H1 (cell line): ENCODE measurements at regions not wholly inside any gene's neighbourhood (a gene's known extent, or its start where the extent isn't known, plus 50 kb on each side); places are given as distances from the start of the nearest gene placed in this dataset.

ENCODE experiments used
- CTCF ChIA-PET: fragments of 300-600 bp; sonication (Branson Sonifier 250); formaldehyde crosslinking; loops from one replicate; lab custom pipeline; 2021; ENCODE audit not compliant: partially characterized antibody; lab: Charles Lee
- POLR2A ChIA-PET: fragments of 300-600 bp; sonication (Branson Sonifier 250); formaldehyde crosslinking; loops from one replicate; lab custom pipeline; 2021; ENCODE audit warnings: inconsistent platforms; ENCODE audit not compliant: partially characterized antibody; lab: Charles Lee
- DNase-seq, 2 experiments: peaks; one replicate each; pipeline versions ENCODE4 v3.0.0 to v3.0.0-alpha.2; 2010 to 2022; ENCODE audit warnings: low spot score in 2 of 2, low read depth in 1 of 2, mixed read lengths in 1 of 2
- FAIRE-seq: peaks from 2 replicates; lab custom pipeline; 2011; peaks lifted over from hg19 to GRCh38; lab: Jason Lieb, UNC
- H2AFZ ChIP-seq: 2 replicates; pipeline ENCODE4 v1.8.1; 2012; ENCODE audit warnings: low read length, inconsistent platforms
- H2AK5ac ChIP-seq: 2 replicates; pipeline ENCODE4 v1.6.1; 2013; ENCODE audit warnings: low read depth, low read length
- H2BK120ac ChIP-seq: replicated peaks from 2 replicates; pipeline ENCODE3; 2013; ENCODE audit warnings: low read depth, low read length, inconsistent platforms
- H2BK12ac ChIP-seq: 2 replicates; pipeline ENCODE4 v1.6.1; 2013; ENCODE audit warnings: low read depth, low read length
- H2BK15ac ChIP-seq: 2 replicates; pipeline ENCODE4 v1.6.1; 2013; ENCODE audit warnings: low read length
- H2BK20ac ChIP-seq: 2 replicates; pipeline ENCODE4 v1.6.1; 2013; ENCODE audit warnings: low read length
- H2BK5ac ChIP-seq: 2 replicates; pipeline ENCODE4 v1.6.1; 2013; ENCODE audit warnings: low read depth, low read length
- H3K14ac ChIP-seq: 2 replicates; pipeline ENCODE4 v1.6.1; 2013; ENCODE audit warnings: inconsistent platforms; ENCODE audit not compliant: insufficient read length
- H3K18ac ChIP-seq: 2 replicates; pipeline ENCODE4 v1.6.1; 2013; ENCODE audit warnings: low read length; ENCODE audit errors: extremely low read depth
- H3K23ac ChIP-seq: 2 replicates; pipeline ENCODE4 v1.6.1; 2013; ENCODE audit warnings: inconsistent platforms; ENCODE audit not compliant: insufficient read length
- H3K23me2 ChIP-seq: 2 replicates; pipeline ENCODE4 v1.6.1; 2013; ENCODE audit warnings: low read depth, low read length
- H3K27ac ChIP-seq: 2 replicates; pipeline ENCODE4 v1.6.1; 2011; ENCODE audit warnings: low read depth, low read length, inconsistent platforms
- H3K27me3 ChIP-seq, 4 experiments: replicated peaks in 1 of 4; 1 replicate in 1 of 4; 2 replicates in 3 of 4; pipeline versions ENCODE4 v1.6.1 to v1.8.1; 2011 to 2013; ENCODE audit warnings: low read length in 3 of 4, mild to moderate bottlenecking in 3 of 4, inconsistent platforms in 2 of 4, mixed read lengths in 2 of 4, moderate library complexity in 1 of 4; ENCODE audit not compliant: control insufficient read depth in 3 of 4, insufficient read depth in 3 of 4; ENCODE audit errors: extremely low read depth in 1 of 4
- H3K36me3 ChIP-seq, 4 experiments: 2 replicates each; pipeline versions ENCODE4 v1.6.1 to v1.8.1; 2011 to 2013; ENCODE audit warnings: mild to moderate bottlenecking in 4 of 4, low read length in 3 of 4, moderate library complexity in 2 of 4, control low read depth in 1 of 4, inconsistent platforms in 1 of 4; ENCODE audit not compliant: insufficient read depth in 4 of 4, control insufficient read depth in 2 of 4
- H3K4ac ChIP-seq: replicated peaks from 2 replicates; pipeline ENCODE3; 2013; ENCODE audit warnings: low read length, low read depth, mixed read lengths, inconsistent platforms; ENCODE audit not compliant: insufficient read length
- H3K4me1 ChIP-seq, 4 experiments: replicated peaks in 1 of 4; 1 replicate in 1 of 4; 2 replicates in 3 of 4; pipeline versions ENCODE4 v1.6.1 to v1.8.1; 2011 to 2013; ENCODE audit warnings: low read length in 3 of 4, inconsistent platforms in 2 of 4, mixed read lengths in 1 of 4; ENCODE audit not compliant: insufficient read depth in 4 of 4, control insufficient read depth in 3 of 4
- H3K4me2 ChIP-seq, 2 experiments: 2 replicates each; pipeline versions ENCODE4 v1.6.1 to v1.8.1; 2011 to 2013; ENCODE audit warnings: low read depth in 2 of 2, low read length in 2 of 2, control low read depth in 1 of 2, inconsistent platforms in 1 of 2, mild to moderate bottlenecking in 1 of 2; ENCODE audit not compliant: insufficient read depth in 1 of 2
- H3K4me3 ChIP-seq, 4 experiments: fragments of 200-600, 300-600 bp in 1 of 4; sonication (generic), shearing (Covaris generic), sonication (Bioruptor Twin) in 1 of 4; 2 replicates each; pipeline versions ENCODE4 v1.5.1 to v1.8.1; 2011 to 2016; ENCODE audit warnings: low read length in 4 of 4, low read depth in 3 of 4, control low read depth in 2 of 4, inconsistent platforms in 2 of 4, mild to moderate bottlenecking in 2 of 4, mixed read lengths in 1 of 4, moderate library complexity in 1 of 4; ENCODE audit not compliant: insufficient read depth in 2 of 4; ENCODE audit errors: extremely low read depth in 1 of 4
- H3K56ac ChIP-seq: replicated peaks from 2 replicates; pipeline ENCODE3; 2013; ENCODE audit warnings: low read depth, mild to moderate bottlenecking, mixed read lengths, low read length, inconsistent platforms; ENCODE audit not compliant: insufficient read length
- H3K79me1 ChIP-seq: 2 replicates; pipeline ENCODE4 v1.6.1; 2013; ENCODE audit warnings: low read depth, low read length, control low read depth
- H3K79me2 ChIP-seq, 2 experiments: 2 replicates each; pipeline versions ENCODE4 v1.6.1 to v1.8.1; 2012 to 2013; ENCODE audit warnings: low read length in 2 of 2, mild to moderate bottlenecking in 2 of 2, inconsistent platforms in 1 of 2; ENCODE audit not compliant: insufficient read depth in 2 of 2, control insufficient read depth in 1 of 2
- H3K9ac ChIP-seq, 4 experiments: replicated peaks in 1 of 4; 1 replicate in 1 of 4; 2 replicates in 3 of 4; pipeline versions ENCODE4 v1.6.1 to v1.8.1; 2011 to 2013; ENCODE audit warnings: low read depth in 3 of 4, low read length in 3 of 4, control low read depth in 2 of 4, mild to moderate bottlenecking in 2 of 4, moderate library complexity in 2 of 4, inconsistent platforms in 1 of 4; ENCODE audit errors: extremely low read depth in 1 of 4
- H3K9me3 ChIP-seq, 2 experiments: 2 replicates each; pipeline versions ENCODE4 v1.6.1 to v1.8.1; 2012 to 2013; ENCODE audit warnings: mild to moderate bottlenecking in 2 of 2, moderate library complexity in 2 of 2, control low read depth in 1 of 2, inconsistent platforms in 1 of 2, low read depth in 1 of 2, low read length in 1 of 2, mixed read lengths in 1 of 2; ENCODE audit not compliant: insufficient read depth in 2 of 2
- H4K20me1 ChIP-seq, 2 experiments: replicated peaks in 1 of 2; 2 replicates each; pipeline versions ENCODE3 to v1.8.1; 2011 to 2013; ENCODE audit warnings: inconsistent platforms in 2 of 2, low read length in 2 of 2, mild to moderate bottlenecking in 1 of 2; ENCODE audit not compliant: insufficient read depth in 2 of 2, control insufficient read depth in 1 of 2
- H4K5ac ChIP-seq: 2 replicates; pipeline ENCODE4 v1.6.1; 2013; ENCODE audit warnings: low read length, low read depth, mixed read lengths, inconsistent platforms; ENCODE audit not compliant: insufficient read length
- H4K8ac ChIP-seq: 2 replicates; pipeline ENCODE4 v1.8.0; 2013; ENCODE audit warnings: mild to moderate bottlenecking, moderate library complexity, low read length, inconsistent platforms; ENCODE audit not compliant: insufficient read depth; ENCODE audit errors: extremely low read depth
- H4K91ac ChIP-seq: replicated peaks from 2 replicates; pipeline ENCODE3; 2013; ENCODE audit warnings: low read length, mixed read lengths, inconsistent platforms; ENCODE audit not compliant: insufficient read length
- ASH2L ChIP-seq: fragments of 200-600, 300-600 bp; sonication (generic); IDR thresholded peaks from one replicate; pipeline ENCODE4 v1.7.1; 2017; ENCODE audit warnings: low read length
- BCL11A ChIP-seq, 2 experiments: IDR thresholded peaks; one replicate each; pipeline ENCODE4 v1.6.1; 2011; ENCODE audit warnings: low read depth in 2 of 2, low read length in 2 of 2, mild to moderate bottlenecking in 2 of 2
- FOSL1 ChIP-seq: IDR thresholded peaks from 2 replicates; pipeline ENCODE4 v1.6.1; 2011; ENCODE audit warnings: mild to moderate bottlenecking, low read depth, low read length, moderate library complexity; ENCODE audit not compliant: insufficient read depth
- HDAC2 ChIP-seq, 2 experiments: fragments of 300-600 bp in 1 of 2; sonication (generic) in 1 of 2; IDR thresholded peaks; 2 replicates each; pipeline ENCODE4 v1.6.1; 2011 to 2012; ENCODE audit warnings: low read depth in 2 of 2, low read length in 2 of 2, mild to moderate bottlenecking in 2 of 2, moderate library complexity in 2 of 2, borderline replicate concordance in 1 of 2, inconsistent platforms in 1 of 2
- KDM5A ChIP-seq: fragments of 200-600 bp; IDR thresholded peaks from 2 replicates; pipeline ENCODE4 v1.7.1; 2012; ENCODE audit warnings: mild to moderate bottlenecking, low read length, inconsistent platforms, mixed read lengths
- MAFK ChIP-seq: IDR thresholded peaks from 2 replicates; pipeline ENCODE4 v1.6.1; 2012; ENCODE audit warnings: low read depth, mild to moderate bottlenecking, improper control_type of control experiment, low read length
- RAD21 ChIP-seq, 2 experiments: IDR thresholded peaks in 1 of 2; conservative IDR thresholded peaks in 1 of 2; 2 replicates each; pipeline ENCODE4 v1.6.1; 2011; ENCODE audit warnings: low read depth in 2 of 2, low read length in 2 of 2, improper control_type of control experiment in 1 of 2, inconsistent platforms in 1 of 2, mild to moderate bottlenecking in 1 of 2, moderate library complexity in 1 of 2
- SIRT6 ChIP-seq: IDR thresholded peaks from one replicate; pipeline ENCODE4 v1.7.1; 2012; ENCODE audit warnings: low read length, inconsistent platforms
- SUZ12 ChIP-seq: fragments of 200-600 bp; sonication (generic); IDR thresholded peaks from 2 replicates; pipeline ENCODE4 v1.6.1; 2012; ENCODE audit warnings: mild to moderate bottlenecking, inconsistent platforms, low read length, moderate library complexity, mixed read lengths
- TAF7 ChIP-seq: optimal IDR thresholded peaks from 2 replicates; pipeline ENCODE3; 2011; ENCODE audit warnings: low read depth, mild to moderate bottlenecking, inconsistent platforms, low read length, moderate library complexity, borderline replicate concordance
- TEAD4 ChIP-seq: IDR thresholded peaks from 2 replicates; pipeline ENCODE4 v1.6.1; 2012; ENCODE audit warnings: low read depth, low read length, inconsistent platforms, mixed read lengths
- WGBS, 2 experiments: shearing (Covaris generic) in 1 of 2; methylation state at CpG; one replicate each; pipeline versions ENCODE4 v1.1.6 to v1.1.7; 2013 to 2015; ENCODE audit warnings: low lambda C conversion rate in 2 of 2, mixed read lengths in 2 of 2, inconsistent platforms in 1 of 2, low coverage in 1 of 2, missing lambda C conversion rate in 1 of 2; ENCODE audit not compliant: insufficient replicate concordance in 2 of 2, insufficient coverage in 1 of 2, insufficient read length in 1 of 2; ENCODE audit errors: extremely low coverage in 1 of 2, missing lambda C conversion rate in 1 of 2; 5-methylcytosine and 5-hydroxymethylcytosine counted together
- TF ChIP-seq, protein P1 (sequence below): IDR thresholded peaks from 2 replicates; pipeline ENCODE4 v1.6.1; 2011; ENCODE audit warnings: low read depth, mild to moderate bottlenecking, low read length; ENCODE audit not compliant: insufficient read depth
- TF ChIP-seq, protein P2 (sequence below): IDR thresholded peaks from 2 replicates; pipeline ENCODE4 v1.6.1; 2012; ENCODE audit warnings: inconsistent platforms

DNA sequence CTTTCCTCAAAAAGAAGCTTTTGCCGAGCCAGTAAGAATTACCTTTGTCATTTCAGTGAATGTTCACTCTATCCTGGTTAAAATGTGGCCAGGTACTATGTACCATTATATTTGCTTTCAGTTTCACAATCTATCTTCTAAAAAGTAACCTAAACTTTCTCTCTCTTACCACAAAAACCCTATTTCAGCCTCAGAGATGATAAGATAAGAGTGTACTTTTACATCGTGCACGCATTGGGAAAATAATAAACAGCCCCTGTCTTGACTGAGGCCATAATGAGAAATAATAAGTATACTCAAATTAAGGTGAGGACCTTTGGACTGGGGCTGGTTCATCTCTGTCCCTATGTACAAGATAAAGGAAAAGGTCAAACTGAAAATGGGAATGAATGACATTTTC, 77.7 kb downstream of the ZNF726 start:
- Histone ChIP-seq H3K79me2 (no peaks in the 10 kb centered on the region), H3K23me2 (no peaks in the 10 kb centered on the region), H3K9ac (no peak overlapping the region), H2BK20ac (no peak overlapping the region), H2BK12ac (no peak overlapping the region), H2BK120ac (no peak overlapping the region), H2AFZ (no peak overlapping the region), H3K56ac (no peak overlapping the region), H4K8ac (no peak overlapping the region), H3K4me1 (no peaks in the 10 kb centered on the region), H4K91ac (no peak overlapping the region), H4K5ac (no peak overlapping the region), H4K20me1 (no peaks in the 10 kb centered on the region), H3K4ac (no peak overlapping the region), H2BK5ac (no peak overlapping the region), H3K14ac (no peak overlapping the region), H3K27me3 (no peaks in the 10 kb centered on the region), H2AK5ac (no peak overlapping the region), H3K18ac (no peak overlapping the region), H3K79me1 (no peaks in the 10 kb centered on the region), H3K4me3 (no peak overlapping the region), H3K9me3 (peaks cover 75 to 76% of the 10 kb centered on the region in 2 experiments), H3K4me2 (no peak overlapping the region), H2BK15ac (no peak overlapping the region), H3K36me3 (no peaks in the 10 kb centered on the region), H3K23ac (no peak overlapping the region), H3K27ac (no peak overlapping the region)
- DNase-seq, result no peak
- FAIRE-seq, result no peak
- POLR2A ChIA-PET, result no interaction called here
- 85% methylated on average over 3 of the region's 3 CpGs; no CpG with 5 or more reads in 1 of the 2 experiments for WGBS, 2 experiments
- CTCF ChIA-PET, result no interaction called here
- TF ChIP-seq, protein P1, sequence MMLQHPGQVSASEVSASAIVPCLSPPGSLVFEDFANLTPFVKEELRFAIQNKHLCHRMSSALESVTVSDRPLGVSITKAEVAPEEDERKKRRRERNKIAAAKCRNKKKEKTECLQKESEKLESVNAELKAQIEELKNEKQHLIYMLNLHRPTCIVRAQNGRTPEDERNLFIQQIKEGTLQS, result no peak
- TF ChIP-seq TEAD4, result no peak
- no peak for TF ChIP-seq HDAC2 (IDR thresholded peaks at IDR 0.05; ENCODE audit: borderline replicate concordance in 1 of 2, low read depth in 2 of 2, low read length in 2 of 2)
- TF ChIP-seq, protein P2, sequence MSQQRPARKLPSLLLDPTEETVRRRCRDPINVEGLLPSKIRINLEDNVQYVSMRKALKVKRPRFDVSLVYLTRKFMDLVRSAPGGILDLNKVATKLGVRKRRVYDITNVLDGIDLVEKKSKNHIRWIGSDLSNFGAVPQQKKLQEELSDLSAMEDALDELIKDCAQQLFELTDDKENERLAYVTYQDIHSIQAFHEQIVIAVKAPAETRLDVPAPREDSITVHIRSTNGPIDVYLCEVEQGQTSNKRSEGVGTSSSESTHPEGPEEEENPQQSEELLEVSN, result no peak
- no peak for TF ChIP-seq RAD21 (IDR thresholded peaks at IDR 0.05 in 1 of 2, conservative IDR thresholded peaks at IDR 0.05 in 1 of 2; ENCODE audit: low read depth in 2 of 2, low read length in 2 of 2)
- TF ChIP-seq FOSL1, result no peak
- no peak for TF ChIP-seq BCL11A (IDR thresholded peaks at IDR 0.05; ENCODE audit: low read depth in 2 of 2, low read length in 2 of 2)
- TF ChIP-seq ASH2L, result no peak
- TF ChIP-seq SUZ12, result no peak
- no peak for TF ChIP-seq KDM5A
- no peak for TF ChIP-seq TAF7
- no peak for TF ChIP-seq MAFK
- no peak for TF ChIP-seq SIRT6
